GM18526 (cell line): ENCODE measurements at regions not wholly inside any gene's neighbourhood (a gene's known extent, or its start where the extent isn't known, plus 50 kb on each side); places are given as distances from the start of the nearest gene placed in this dataset.

Source experiments
- POLR2A ChIP-seq: IDR thresholded peaks from 3 replicates; pipeline ENCODE4 v1.6.1; 2011; ENCODE audit not compliant: insufficient read length; ENCODE audit errors: extremely low read depth

DNA sequence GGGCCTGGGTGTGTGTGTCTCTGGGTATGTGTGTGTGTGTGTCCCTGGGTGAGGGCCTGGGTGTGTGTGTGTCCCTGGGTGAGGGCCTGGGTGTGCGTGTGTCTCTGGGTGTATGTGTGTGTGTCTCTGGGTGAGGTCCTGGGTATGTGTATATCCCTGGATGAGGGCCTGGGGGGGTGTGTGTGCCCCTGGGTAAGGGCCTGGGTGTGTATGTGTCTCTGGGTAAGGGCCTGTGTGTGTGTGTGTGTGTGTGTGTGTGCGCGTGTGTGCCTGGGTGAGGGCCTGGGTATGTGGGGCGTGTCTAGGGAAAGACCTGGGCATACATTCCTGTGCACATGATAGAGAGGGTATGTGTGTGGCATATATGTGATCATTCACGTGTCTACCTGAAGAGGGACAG, 155.1 kb upstream of the ZC3H12A start:
- no peak for TF ChIP-seq POLR2A

DNA sequence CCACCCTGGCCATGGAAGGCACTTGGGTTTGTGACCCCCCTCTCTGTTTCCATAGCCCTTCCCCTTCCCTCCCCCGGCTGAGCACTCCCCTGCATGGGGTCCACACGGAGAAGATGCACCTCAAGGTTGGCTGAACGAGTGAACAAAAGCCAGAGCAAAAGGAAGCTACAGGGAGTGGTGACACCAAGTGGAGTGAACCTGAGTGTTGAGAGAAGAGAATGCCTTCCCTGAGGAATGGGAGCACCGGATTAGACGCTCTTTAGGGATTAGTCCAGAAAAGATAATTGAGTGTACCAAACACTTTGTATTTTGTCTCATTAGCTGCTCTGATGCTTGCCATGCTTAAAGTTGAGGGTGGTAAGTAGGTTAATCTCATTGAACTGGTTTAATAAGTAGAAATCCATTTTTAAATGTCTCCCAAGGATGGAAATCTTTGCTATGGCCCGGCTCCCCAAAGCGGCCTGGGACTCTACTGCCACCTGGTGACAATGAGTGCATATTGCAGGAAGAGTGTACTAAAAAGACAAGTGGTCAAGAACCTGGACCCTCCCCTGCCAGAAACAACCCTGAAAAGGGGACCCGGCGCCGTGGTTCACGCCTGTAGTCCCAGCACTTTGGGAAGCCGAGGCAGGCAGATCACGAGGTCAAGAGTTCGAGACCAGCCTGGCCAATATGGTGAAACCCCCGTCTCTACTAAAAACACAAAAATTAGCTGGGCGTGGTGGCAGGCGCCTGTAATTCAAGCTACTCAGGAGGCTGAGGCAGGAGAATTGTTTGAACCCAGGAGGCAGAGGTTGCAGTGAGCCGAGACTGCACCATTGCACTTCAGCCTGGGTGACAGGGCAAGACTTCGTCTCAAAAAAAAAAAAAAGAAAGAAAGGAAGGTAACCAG, 150.6 kb upstream of the ZC3H12A start:
- no peak for TF ChIP-seq POLR2A

DNA sequence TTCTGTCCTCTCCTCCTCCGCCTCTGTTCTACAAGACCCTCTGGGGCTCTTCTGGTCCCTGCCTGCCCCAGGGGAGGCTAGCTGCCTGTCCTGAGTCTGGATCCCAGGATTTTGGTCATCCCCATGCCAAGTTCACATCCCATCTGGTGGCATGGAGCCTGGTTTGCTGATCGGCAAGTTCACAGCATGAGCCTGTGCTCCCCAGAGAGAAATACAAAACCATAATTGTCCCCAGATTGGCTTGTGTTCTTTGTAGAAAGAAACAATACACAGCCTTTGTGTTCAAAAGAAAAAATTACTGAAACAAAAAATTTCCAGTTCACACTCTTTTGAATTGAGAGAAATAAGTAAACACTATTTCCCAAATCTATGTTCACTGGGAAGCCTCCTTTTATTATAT, 149.4 kb upstream of the ZC3H12A start:
- no peak for TF ChIP-seq POLR2A

DNA sequence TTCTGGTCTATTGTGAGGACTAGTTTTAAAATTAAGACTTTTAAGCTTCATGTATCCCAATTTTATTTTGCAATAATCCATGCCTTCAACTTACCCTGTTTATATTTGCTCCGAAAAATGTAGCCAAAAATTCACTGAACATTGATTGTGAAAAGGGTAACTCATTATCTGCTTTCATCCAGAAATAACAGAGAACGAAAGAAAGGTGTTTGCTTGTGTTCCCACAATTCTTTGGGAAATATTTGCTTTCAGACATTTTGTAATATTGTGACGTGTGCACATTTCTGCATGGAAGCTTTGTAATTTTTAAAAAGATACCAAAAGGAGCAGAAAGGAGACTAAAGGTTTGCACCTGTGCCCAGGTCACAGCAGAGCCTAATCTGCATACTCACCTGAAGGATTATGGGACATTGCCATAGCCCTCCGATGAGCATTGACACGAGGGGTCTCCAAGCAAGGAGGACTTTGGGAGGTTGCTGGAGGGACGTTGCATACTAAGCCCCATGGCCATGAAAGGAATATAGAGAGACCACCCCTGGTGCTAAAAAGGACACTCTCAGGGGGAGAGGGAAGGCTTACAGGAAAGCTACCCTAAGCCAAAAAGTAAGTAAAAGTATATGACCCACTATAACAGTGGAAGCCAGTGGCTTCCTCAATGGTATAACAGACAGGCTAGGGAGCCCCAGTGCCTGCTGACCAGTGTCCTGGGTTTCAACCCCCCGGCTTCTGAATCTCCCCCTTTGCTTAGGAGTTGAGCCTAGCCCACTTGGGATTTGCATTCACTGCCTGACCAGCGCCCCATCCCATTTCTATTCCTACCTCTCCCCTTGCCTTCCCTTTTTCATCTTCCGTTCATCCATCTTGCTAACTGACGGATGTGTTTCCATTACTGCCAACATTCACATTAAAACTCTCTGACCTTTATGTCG, 148.6 kb upstream of the ZC3H12A start:
- TF ChIP-seq POLR2A, result no peak

DNA sequence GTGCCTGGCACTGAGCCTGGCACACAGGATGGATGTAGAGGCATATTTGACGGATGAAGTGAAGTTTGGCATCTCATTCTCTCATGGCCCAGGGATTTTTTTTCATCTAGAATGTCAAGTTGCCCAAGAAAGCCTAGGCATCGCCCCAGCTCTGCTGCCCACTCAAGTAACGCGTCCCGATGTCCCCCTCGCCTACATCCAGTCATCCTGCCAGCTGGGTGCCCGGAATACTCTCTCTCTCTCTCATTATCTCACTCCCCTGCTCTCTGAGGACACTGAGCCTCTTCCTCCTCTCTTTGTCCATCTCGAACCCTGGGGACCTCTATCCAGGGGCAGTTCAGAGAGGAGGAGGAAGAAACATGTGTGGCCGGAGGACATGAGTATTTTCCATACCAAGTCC, 142.3 kb upstream of the ZC3H12A start:
- no peak for TF ChIP-seq POLR2A

DNA sequence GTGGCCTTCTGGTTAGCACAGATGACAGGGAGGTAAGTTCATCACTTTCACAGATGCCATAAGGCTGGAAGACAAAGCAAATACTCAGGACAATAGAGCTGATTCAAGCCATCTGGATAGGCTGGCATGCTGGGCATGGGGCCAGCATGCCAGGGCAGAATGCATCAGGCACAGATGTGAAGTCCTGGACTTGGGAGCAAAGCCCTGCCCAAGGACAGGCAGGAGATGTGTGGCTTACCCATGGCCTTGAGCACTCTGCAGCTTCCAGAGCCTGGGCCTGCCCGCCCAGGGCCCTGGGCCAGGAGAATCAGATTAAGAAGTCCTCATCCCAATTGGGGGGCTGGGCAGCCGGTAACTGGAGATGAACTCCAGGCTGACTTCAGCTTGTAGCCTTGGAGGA, 135.7 kb upstream of the ZC3H12A start:
- no peak for TF ChIP-seq POLR2A

DNA sequence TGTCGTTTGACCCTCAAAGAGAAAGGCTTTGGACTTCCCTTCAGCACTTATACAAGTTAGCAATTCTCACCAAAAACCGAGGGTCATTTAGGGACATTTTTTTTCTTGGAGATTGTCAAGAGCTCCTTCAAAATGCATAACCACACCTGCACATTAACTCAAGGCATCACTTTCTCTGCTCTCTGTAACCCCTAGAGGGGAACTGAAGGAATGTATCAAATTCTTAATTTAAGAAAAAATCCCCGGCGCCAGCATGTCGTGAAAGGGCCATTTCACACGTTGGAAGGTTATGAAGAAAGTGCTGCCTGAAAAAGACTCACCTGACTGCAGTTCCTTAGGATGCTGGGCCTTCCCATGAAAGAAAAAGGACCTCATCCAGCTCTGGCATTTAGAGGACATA, 131.6 kb upstream of the ZC3H12A start:
- no peak for TF ChIP-seq POLR2A

DNA sequence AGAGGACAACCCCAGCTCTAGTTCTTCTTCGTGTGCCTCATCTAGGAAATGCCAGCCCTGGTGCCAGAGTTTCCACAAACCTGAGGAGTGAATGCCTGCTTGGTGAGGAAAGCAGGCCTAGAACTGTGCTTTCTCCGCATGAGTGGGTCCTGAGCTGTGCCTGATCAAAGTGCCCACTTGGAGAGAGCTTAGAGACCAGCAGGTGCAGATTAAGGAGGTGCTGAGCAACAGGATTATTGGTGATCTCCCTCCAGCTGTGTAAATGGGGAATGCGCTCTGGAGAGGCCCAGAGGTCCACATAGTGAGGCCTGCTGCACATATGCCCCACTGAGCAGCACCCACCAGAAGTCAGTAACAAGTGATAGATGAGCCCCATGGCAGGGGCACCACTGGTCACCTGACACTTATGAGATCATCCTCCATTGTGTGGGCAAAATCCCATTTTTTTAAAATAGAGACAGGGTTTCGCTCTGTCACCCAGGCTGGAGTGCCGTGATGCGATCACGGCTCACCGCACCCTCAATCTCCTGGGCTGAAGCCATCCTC, 127.2 kb upstream of the ZC3H12A start:
- no peak for TF ChIP-seq POLR2A

DNA sequence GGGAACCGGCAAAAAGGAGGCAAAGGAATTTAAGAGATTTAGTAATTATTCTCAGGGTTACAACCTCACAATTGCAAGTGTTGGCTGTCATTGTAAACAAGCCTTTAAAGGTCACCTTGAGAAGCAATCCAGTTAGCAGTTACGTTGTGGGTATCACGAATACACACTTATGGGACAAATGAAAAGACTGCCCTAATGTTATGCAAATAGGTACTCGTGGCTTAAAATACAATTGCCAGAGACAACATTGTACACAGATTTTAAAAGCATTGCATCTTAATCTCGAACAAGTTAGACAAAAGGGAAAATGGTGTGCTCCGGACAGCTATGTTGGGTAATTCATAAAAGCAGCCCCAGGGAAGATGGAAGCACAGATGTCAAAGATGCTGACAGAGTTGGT, 120.5 kb upstream of the ZC3H12A start:
- no peak for TF ChIP-seq POLR2A

DNA sequence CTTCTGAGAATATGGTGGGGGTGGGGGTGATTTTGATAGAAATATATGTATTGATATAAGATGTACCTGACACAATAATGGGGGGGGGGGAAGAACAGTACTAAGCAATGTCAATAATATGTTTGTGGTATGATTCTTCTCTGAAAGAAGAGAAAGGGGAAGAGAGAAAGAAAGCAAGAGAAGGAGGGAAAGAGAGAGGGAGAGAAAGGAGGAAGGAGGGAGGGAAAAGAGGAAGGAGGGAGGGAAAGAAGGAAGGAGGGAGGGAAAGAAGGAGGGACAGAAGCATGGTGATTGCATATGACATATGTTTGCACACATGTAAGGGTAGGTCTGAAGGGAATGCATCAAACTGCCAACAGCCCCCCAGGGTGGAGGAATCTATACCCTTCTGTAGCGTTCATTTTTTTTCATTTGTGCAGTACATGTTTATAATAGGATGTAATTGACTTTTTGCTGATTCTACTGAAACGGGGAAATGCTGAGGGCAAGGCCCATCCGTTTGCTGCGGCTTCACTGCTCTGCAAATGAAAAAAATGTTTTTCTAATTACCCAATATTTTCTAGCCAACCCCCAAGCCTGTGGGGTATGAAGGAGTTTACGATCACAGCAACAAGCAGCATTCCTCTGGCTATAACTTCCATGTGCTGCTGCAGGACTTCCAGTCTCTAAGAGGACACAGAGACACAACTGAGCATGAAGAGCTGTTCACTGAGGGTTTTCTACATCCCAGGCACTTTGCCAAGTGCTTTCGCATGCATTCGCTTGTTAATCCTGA, 119.3 kb upstream of the ZC3H12A start:
- TF ChIP-seq POLR2A, result no peak

DNA sequence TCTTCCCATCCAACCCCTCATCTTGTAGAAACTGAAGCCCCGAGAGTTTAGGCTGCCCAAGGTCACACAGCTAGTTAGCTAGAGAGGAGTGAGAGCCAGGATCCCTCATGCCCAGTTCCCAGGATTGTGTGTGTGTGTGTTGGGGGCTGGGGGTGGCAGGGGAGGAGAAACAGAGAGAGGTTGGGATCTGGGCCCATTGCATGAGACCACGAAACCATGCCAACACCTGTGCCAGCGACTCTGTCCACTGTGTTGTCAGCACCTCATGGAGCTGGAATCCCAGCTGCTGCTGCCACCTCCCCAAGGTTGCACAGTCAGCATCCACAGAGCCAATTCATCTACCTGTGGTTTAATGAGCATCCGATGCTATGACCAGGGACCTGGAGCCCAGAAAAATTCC, 115.4 kb upstream of the ZC3H12A start:
- no peak for TF ChIP-seq POLR2A

DNA sequence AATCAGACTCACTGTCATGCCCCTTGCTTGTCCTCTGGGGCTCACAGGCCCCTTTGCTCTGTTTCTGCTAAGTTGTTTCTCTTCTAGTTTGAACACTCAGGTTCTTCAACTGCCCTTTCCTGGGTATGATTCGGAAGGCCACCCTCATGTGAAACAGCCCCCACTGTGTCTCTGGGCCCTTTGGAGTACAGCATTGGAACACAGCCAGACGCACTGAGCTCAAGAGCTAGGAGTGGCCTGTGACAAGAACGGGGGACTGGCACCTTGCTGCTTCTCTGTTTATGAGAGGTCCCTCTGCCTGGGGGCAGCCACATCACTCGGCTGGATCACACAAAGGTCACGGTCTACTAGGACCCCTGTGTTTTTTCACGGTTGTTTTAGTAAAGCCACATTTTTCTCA, 114.4 kb upstream of the ZC3H12A start:
- TF ChIP-seq POLR2A, result no peak

DNA sequence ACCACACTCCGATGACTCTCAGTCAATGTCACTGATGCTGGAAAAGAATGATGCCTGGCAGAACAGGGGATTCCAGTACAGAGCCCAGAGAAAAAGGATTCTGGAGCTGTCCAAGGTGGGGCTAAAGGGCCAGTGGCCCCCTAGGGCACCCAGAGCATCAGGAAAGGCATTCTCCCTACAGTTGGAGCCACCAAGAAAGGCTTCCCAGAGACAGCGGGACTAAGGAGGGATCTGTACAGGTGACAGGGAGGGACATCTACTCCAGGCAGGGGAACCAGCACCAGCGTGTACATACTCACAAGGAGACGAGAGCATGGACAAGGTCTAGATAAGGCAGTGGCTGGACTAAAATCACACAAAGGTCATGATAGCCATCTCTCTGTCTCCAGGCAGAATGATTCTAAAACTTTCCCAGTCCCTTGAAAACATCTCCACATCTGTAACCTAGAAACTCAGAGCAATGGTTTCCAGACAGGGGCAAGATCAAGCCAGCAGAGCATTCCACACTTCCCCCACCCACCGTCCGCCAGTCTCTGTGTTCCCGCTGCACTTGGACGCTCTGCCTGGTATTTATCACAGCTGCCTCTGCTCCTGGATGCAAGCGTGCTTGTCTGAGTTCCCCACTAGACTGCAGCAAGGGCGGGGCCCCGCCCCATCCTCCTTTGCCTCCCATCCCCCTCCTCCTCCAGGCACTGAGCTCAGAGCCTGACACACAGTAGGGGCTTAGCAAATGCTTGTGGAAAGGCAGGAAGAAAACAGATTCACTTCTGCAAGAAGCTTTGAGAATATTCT, 111.6 kb upstream of the ZC3H12A start:
- TF ChIP-seq POLR2A, result no peak

DNA sequence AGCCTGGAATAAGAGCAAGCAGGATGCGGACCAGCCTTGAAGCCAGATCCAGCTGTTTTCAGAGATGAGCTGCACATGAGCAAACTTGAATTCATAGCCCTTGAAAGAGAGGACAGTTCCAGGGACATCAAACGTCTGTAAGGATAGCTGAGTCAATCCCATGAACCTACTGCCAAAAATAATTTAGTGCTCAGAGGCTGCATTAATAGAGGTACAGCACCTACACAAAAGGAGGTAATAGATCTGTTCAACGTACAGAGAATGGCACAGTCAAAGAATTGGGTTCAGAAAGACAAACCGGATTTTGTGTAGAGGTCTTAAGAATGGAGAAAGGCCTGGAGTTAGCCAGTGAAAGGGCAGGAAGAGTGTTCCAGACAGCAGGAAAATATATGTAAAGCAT, 110.8 kb upstream of the ZC3H12A start:
- TF ChIP-seq POLR2A, result no peak

DNA sequence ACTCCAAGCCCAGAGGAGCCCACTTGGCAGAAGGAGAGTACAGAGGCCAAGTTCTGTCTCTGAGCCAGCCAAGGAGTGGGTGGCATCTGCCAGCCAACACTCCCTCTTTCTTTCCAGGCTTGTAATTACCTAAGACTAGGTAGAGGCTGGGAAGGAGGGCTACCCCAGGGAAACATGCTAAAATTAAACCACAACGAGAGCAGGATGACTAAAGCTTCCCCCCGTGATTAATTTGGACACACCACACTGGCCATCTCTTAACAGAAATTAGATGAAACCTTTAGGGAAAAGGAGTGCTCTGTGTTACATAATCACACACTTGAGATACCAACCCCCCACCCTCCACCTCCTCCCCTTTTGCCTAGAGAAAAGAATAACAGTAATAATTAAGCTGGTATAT, 102.1 kb upstream of the ZC3H12A start:
- no peak for TF ChIP-seq POLR2A

DNA sequence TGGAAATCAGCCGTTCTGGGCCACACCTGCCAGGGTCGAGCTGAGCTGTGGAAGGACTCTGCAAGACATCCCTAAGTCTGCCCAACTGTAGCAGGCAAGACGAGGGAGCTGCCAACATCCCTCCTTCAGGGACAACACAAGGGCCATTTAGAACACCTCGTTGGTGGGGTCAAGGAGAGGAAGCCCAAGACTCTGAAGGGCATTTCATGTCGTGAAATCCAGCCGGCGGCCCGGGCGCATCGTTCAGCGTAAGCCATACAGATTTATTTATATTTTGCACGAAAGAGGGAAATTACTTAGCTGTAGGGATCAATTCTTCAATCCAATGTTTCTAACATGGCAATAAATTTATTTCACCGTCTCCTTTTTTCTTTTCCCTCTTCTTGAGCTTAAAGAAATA, 101.7 kb upstream of the ZC3H12A start:
- no peak for TF ChIP-seq POLR2A
